SK-N-SH (cell line): ENCODE measurements at regions not wholly inside any gene's neighbourhood (a gene's known extent, or its start where the extent isn't known, plus 50 kb on each side); places are given as distances from the start of the nearest gene placed in this dataset.

Source experiments
- CTCF ChIA-PET: fragments of 300-600, 350-600 bp; formaldehyde crosslinking; extraction: SDS; loops from one replicate; lab custom pipeline; 2021; lab: Yijun Ruan, JAX
- POLR2A ChIA-PET: fragments of 350-600 bp; sonication (Branson Sonifier 250); formaldehyde crosslinking; extraction: SDS; loops from one replicate; lab custom pipeline; 2020; ENCODE audit warnings: antibody characterized with exemption, inconsistent platforms; lab: Yijun Ruan, JAX
- DNase-seq: peaks from one replicate; pipeline ENCODE4 v3.0.0; 2012
- H2AFZ ChIP-seq: fragments of 200-600 bp; sonication (generic); 2 replicates; pipeline ENCODE4 v1.8.1; 2016; ENCODE audit warnings: antibody characterized with exemption, mild to moderate bottlenecking, low read depth
- H3F3A ChIP-seq: fragments of 200-600 bp; sonication (generic); replicated peaks from 2 replicates; pipeline ENCODE3; 2016; ENCODE audit warnings: antibody characterized with exemption, mild to moderate bottlenecking; ENCODE audit not compliant: insufficient read depth
- H3K27ac ChIP-seq, 2 experiments: fragments of 200-500 bp in 1 of 2; fragments of 200-600 bp in 1 of 2; sonication (Bioruptor generic) in 1 of 2; sonication (generic), shearing (Covaris generic) in 1 of 2; 2 replicates each; pipeline versions ENCODE4 v1.5.1 to v1.6.1; 2014 to 2016; ENCODE audit warnings: low read depth in 2 of 2, inconsistent platforms in 1 of 2, low read length in 1 of 2, mild to moderate bottlenecking in 1 of 2, mixed read lengths in 1 of 2
- H3K27me3 ChIP-seq: fragments of 200-600 bp; sonication (generic), shearing (Covaris generic); 2 replicates; pipeline ENCODE4 v1.6.1; 2016; ENCODE audit warnings: mixed run types; ENCODE audit not compliant: insufficient read depth
- H3K36me3 ChIP-seq, 2 experiments: fragments of 200-500 bp in 1 of 2; fragments of 200-600 bp in 1 of 2; sonication (Bioruptor generic) in 1 of 2; sonication (generic) in 1 of 2; replicated peaks in 1 of 2; 2 replicates each; pipeline versions ENCODE3 to v1.5.1; 2014 to 2016; ENCODE audit warnings: low read length in 1 of 2, mild to moderate bottlenecking in 1 of 2; ENCODE audit not compliant: insufficient read depth in 2 of 2, control insufficient read depth in 1 of 2
- H3K4me1 ChIP-seq, 2 experiments: fragments of 200-500 bp in 1 of 2; fragments of 200-600 bp in 1 of 2; sonication (Bioruptor generic) in 1 of 2; sonication (generic), shearing (Covaris generic) in 1 of 2; 2 replicates each; pipeline versions ENCODE4 v1.5.1 to v1.6.1; 2014 to 2016; ENCODE audit warnings: low read depth in 1 of 2, low read length in 1 of 2, mixed run types in 1 of 2; ENCODE audit not compliant: insufficient read depth in 2 of 2, control insufficient read depth in 1 of 2
- H3K4me2 ChIP-seq: fragments of 200-600 bp; sonication (generic), shearing (Covaris generic); 2 replicates; pipeline ENCODE4 v1.6.1; 2017; ENCODE audit warnings: mixed run types
- H3K4me3 ChIP-seq, 2 experiments: fragments of 200-500 bp in 1 of 2; fragments of 200-600 bp in 1 of 2; sonication (Bioruptor generic) in 1 of 2; sonication (generic), shearing (Covaris generic) in 1 of 2; 2 replicates each; pipeline versions ENCODE4 v1.5.1 to v1.8.1; 2014 to 2016; ENCODE audit warnings: low read depth in 2 of 2, inconsistent platforms in 1 of 2, low read length in 1 of 2, mild to moderate bottlenecking in 1 of 2, mixed read lengths in 1 of 2, moderate library complexity in 1 of 2
- H3K79me2 ChIP-seq: fragments of 200-600 bp; sonication (generic); 2 replicates; pipeline ENCODE4 v1.8.1; 2017; ENCODE audit warnings: mild to moderate bottlenecking; ENCODE audit not compliant: insufficient read depth
- H3K9ac ChIP-seq: fragments of 200-600 bp; sonication (generic); 2 replicates; pipeline ENCODE4 v1.6.1; 2017; ENCODE audit warnings: mixed run types
- H3K9me2 ChIP-seq: fragments of 200-600 bp; sonication (generic); 2 replicates; pipeline ENCODE4 v1.6.1; 2017; ENCODE audit warnings: mixed run types
- H3K9me3 ChIP-seq: fragments of 200-600 bp; sonication (generic); 2 replicates; pipeline ENCODE4 v1.6.1; 2017; ENCODE audit warnings: mixed run types, mild to moderate bottlenecking, moderate library complexity
- H4K20me1 ChIP-seq: fragments of 200-600 bp; sonication (generic); 2 replicates; pipeline ENCODE4 v1.6.1; 2017; ENCODE audit warnings: mild to moderate bottlenecking, mixed run types; ENCODE audit not compliant: insufficient read depth
- CTCF ChIP-seq: fragments of 200-600 bp; sonication (generic); IDR thresholded peaks from 2 replicates; pipeline ENCODE4 v1.6.1; 2017; ENCODE audit warnings: antibody characterized with exemption, mild to moderate bottlenecking, moderate library complexity
- ELF1 ChIP-seq: IDR thresholded peaks from 2 replicates; pipeline ENCODE4 v1.4.0; 2012
- EP300 ChIP-seq, 2 experiments: IDR thresholded peaks; 2 replicates each; pipeline versions ENCODE4 v1.4.0 to v1.6.1; 2012; ENCODE audit warnings: borderline replicate concordance in 1 of 2, low read depth in 1 of 2, low read length in 1 of 2
- EZH2phosphoT487 ChIP-seq: fragments of 200-600 bp; sonication (generic); IDR thresholded peaks from 2 replicates; pipeline ENCODE4 v1.6.1; 2017; ENCODE audit warnings: low read depth, mixed run types, mild to moderate bottlenecking, antibody characterized with exemption, moderate library complexity, borderline replicate concordance
- FOSL2 ChIP-seq: IDR thresholded peaks from 2 replicates; pipeline ENCODE4 v1.4.0; 2012; ENCODE audit warnings: low read depth, mild to moderate bottlenecking, moderate library complexity, borderline replicate concordance
- FOXJ3 ChIP-seq: sonication (generic); formaldehyde crosslinking; IDR thresholded peaks from 2 replicates; pipeline ENCODE4 v1.5.1; 2020; ENCODE audit warnings: mild to moderate bottlenecking, missing genetic modification reagents
- IRF3 ChIP-seq: fragments of 150-350 bp; IDR thresholded peaks from 2 replicates; pipeline ENCODE4 v1.6.1; 2016; ENCODE audit warnings: mild to moderate bottlenecking, low read depth, low read length
- JUND ChIP-seq: IDR thresholded peaks from 2 replicates; pipeline ENCODE4 v1.4.0; 2012
- MAX ChIP-seq: IDR thresholded peaks from 2 replicates; pipeline ENCODE4 v1.4.0; 2012; ENCODE audit warnings: low read depth
- NRF1 ChIP-seq: IDR thresholded peaks from 2 replicates; pipeline ENCODE4 v1.6.1; 2012; ENCODE audit warnings: low read depth, mild to moderate bottlenecking, low read length
- RCOR1 ChIP-seq: fragments of 150-350 bp; IDR thresholded peaks from 2 replicates; pipeline ENCODE4 v1.6.1; 2017; ENCODE audit warnings: antibody characterized with exemption, low read length
- RXRA ChIP-seq: IDR thresholded peaks from 2 replicates; pipeline ENCODE4 v1.4.0; 2012; ENCODE audit warnings: low read depth, mild to moderate bottlenecking, borderline replicate concordance
- SIN3A ChIP-seq: IDR thresholded peaks from 2 replicates; pipeline ENCODE4 v1.6.1; 2012; ENCODE audit warnings: low read depth, mild to moderate bottlenecking, low read length, moderate library complexity, borderline replicate concordance
- USF1 ChIP-seq: IDR thresholded peaks from 2 replicates; pipeline ENCODE4 v1.4.0; 2012; ENCODE audit warnings: low read depth, borderline replicate concordance
- WGBS: methylation state at CpG from one replicate; pipeline ENCODE4 v1.1.6; 2017; ENCODE audit warnings: low lambda C conversion rate; 5-methylcytosine and 5-hydroxymethylcytosine counted together

GRCh38 chr10:52906046-52906445, 133.5 kb upstream of the MBL2 start (continued):
- TF ChIP-seq FOXJ3 (CRISPR knock-in tag): no peak
- TF ChIP-seq SIN3A: no peak
- no peak for TF ChIP-seq FOSL2
- no peak for TF ChIP-seq CTCF

GRCh38 chr10:52903397-52903938, 130.9 kb upstream of the MBL2 start:
- H3K9ac ChIP-seq: no peak overlapping the region
- H3K27ac ChIP-seq: no peak overlapping the region
- ChIA-PET CTCF (no interaction called here), POLR2A (no interaction called here)
- H3K36me3 ChIP-seq: no peaks in the 10 kb centered on the region
- H3K4me1 ChIP-seq: no peaks in the 10 kb centered on the region
- no peaks in the 10 kb centered on the region; the same call in 1 of the 2 replicates for H3K27me3 ChIP-seq
- no peaks in the 10 kb centered on the region for H4K20me1 ChIP-seq
- H3K9me3 ChIP-seq: no peaks in the 10 kb centered on the region; the same call in 1 of the 2 replicates
- H3F3A ChIP-seq: no peaks in the 10 kb centered on the region
- H3K4me3 ChIP-seq: no peak overlapping the region
- no peak overlapping the region for H2AFZ ChIP-seq
- DNase-seq: no peak
- no peak for TF ChIP-seq IRF3
- TF ChIP-seq, all 33 proteins: peak for 0
- Histone ChIP-seq H3K9me2 (no peaks in the 10 kb centered on the region), H3K79me2 (no peaks in the 10 kb centered on the region), H3K4me2 (no peak overlapping the region)
- 21% methylated on average over 3 of the region's 3 CpGs for WGBS

- no peak overlapping the region for H3K27ac ChIP-seq
- H3K9ac ChIP-seq: no peak overlapping the region
- TF ChIP-seq USF1 (no peak), NRF1 (no peak), JUND (no peak), RCOR1 (no peak), CTCF (no peak), ELF1 (no peak), SIN3A (no peak), RXRA (no peak), MAX (no peak), EP300 (IDR thresholded peaks at IDR 0.05; ENCODE audit: borderline replicate concordance in 1 of 2, low read depth in 1 of 2, low read length in 1 of 2) (no peak), EZH2phosphoT487 (no peak)
- TF ChIP-seq, all 33 proteins: peak for 0
- Histone ChIP-seq H3K9me2 (no peaks in the 10 kb centered on the region), H3K36me3 (no peaks in the 10 kb centered on the region), H3K9me3 (no peaks in the 10 kb centered on the region; the same call in 1 of the 2 replicates), H3K27me3 (no peaks in the 10 kb centered on the region; the same call in 1 of the 2 replicates), H3F3A (no peaks in the 10 kb centered on the region), H3K4me2 (no peak overlapping the region), H2AFZ (no peak overlapping the region), H4K20me1 (no peaks in the 10 kb centered on the region), H3K4me3 (no peak overlapping the region), H3K79me2 (no peaks in the 10 kb centered on the region), H3K4me1 (no peaks in the 10 kb centered on the region)
- POLR2A ChIA-PET: no interaction called here
- WGBS: 8% methylated on average over 2 of the region's 2 CpGs
- DNase-seq: no peak
- CTCF ChIA-PET: interaction anchor here (0.6 kb wide), 1 partner anchor 453 kb away, joined by 3 read pairs; no protein-coding TSS in a partner anchor
These were observed 128.0 kb upstream of the MBL2 start for GRCh38 chr10:52900593-52900992.
